A549 (cell line): ENCODE measurements at regions not wholly inside any gene's neighbourhood (a gene's known extent, or its start where the extent isn't known, plus 50 kb on each side); places are given as distances from the start of the nearest gene placed in this dataset.

Experiments used
- ATAC-seq, 2 experiments: fragments of 200-7000 bp in 1 of 2; fragments of >200 bp in 1 of 2; cut with Nextera tagmentation in 1 of 2; cut with Tn5 transposase in 1 of 2; 3 replicates each; pipeline versions ENCODE4 v1.8.0 to v1.9.1; 2018 to 2020; ENCODE audit warnings: mild to moderate bottlenecking in 1 of 2, moderate library complexity in 1 of 2
- CTCF ChIA-PET: fragments of 300-600 bp; sonication (Branson Sonifier 250); formaldehyde crosslinking; extraction: SDS; loops from one replicate; lab custom pipeline; 2021; ENCODE audit warnings: antibody characterized with exemption, inconsistent platforms; lab: Yijun Ruan, JAX
- POLR2A ChIA-PET: fragments of 350-600 bp; formaldehyde crosslinking; extraction: SDS; loops from one replicate; lab custom pipeline; 2021; ENCODE audit warnings: antibody characterized with exemption, inconsistent platforms; lab: Yijun Ruan, JAX
- DNase-seq, 2 experiments: peaks; one replicate each; pipeline versions ENCODE4 v3.0.0 to v3.0.0-alpha.2; 2011 to 2016; ENCODE audit warnings: low read depth in 1 of 2, low spot score in 1 of 2
- FAIRE-seq: peaks from 2 replicates; lab custom pipeline; 2011; peaks lifted over from hg19 to GRCh38; lab: Jason Lieb, UNC
- H3K27ac ChIP-seq, 2 experiments: fragments of >200 bp; sonication (Bioruptor Twin); formaldehyde crosslinking; 3 replicates each; pipeline ENCODE4 v1.5.1; 2016 to 2017
- H3K4me1 ChIP-seq: fragments of >200 bp; sonication (Bioruptor Twin); formaldehyde crosslinking; 3 replicates; pipeline ENCODE4 v1.6.1; 2016
- H3K4me2 ChIP-seq: fragments of >200 bp; sonication (Bioruptor Twin); formaldehyde crosslinking; 3 replicates; pipeline ENCODE4 v1.6.1; 2016
- H3K4me3 ChIP-seq: fragments of >200 bp; sonication (Bioruptor Twin); formaldehyde crosslinking; 3 replicates; pipeline ENCODE4 v1.5.1; 2016
- H3K9me3 ChIP-seq: fragments of >200 bp; sonication (Bioruptor Twin); formaldehyde crosslinking; 3 replicates; pipeline ENCODE4 v1.6.1; 2016
- CBX2 ChIP-seq: fragments of 200-600 bp; sonication (generic); IDR thresholded peaks from 2 replicates; pipeline ENCODE4 v1.6.1; 2016; ENCODE audit warnings: low read depth, mild to moderate bottlenecking, borderline replicate concordance
- CEBPB ChIP-seq, 2 experiments: fragments of >200 bp in 1 of 2; sonication (Bioruptor Twin) in 1 of 2; formaldehyde crosslinking in 1 of 2; IDR thresholded peaks; 2 replicates each; pipeline ENCODE4 v1.6.1; 2012 to 2016
- EHMT2 ChIP-seq: fragments of 200-600 bp; sonication (generic); IDR thresholded peaks from 2 replicates; pipeline ENCODE4 v1.6.1; 2016; ENCODE audit warnings: antibody characterized with exemption, low read depth, mild to moderate bottlenecking, moderate library complexity
- ELK1 ChIP-seq: fragments of 150-350 bp; IDR thresholded peaks from 2 replicates; pipeline ENCODE4 v1.6.1; 2014; ENCODE audit warnings: low read depth, mild to moderate bottlenecking, low read length
- EP300 ChIP-seq, 2 experiments: fragments of >200 bp; sonication (Bioruptor Twin); formaldehyde crosslinking; IDR thresholded peaks; 2 replicates in 1 of 2; 3 replicates in 1 of 2; pipeline ENCODE4 v1.6.1; 2016 to 2017
- FOSB ChIP-seq: fragments of 250-450 bp; sonication (Bioruptor Pico); IDR thresholded peaks from 2 replicates; pipeline ENCODE4 v1.5.0; 2020; ENCODE audit warnings: mild to moderate bottlenecking, moderate library complexity
- FOXS1 ChIP-seq: fragments of 250-450 bp; sonication (Bioruptor Pico); IDR thresholded peaks from 2 replicates; pipeline ENCODE4 v1.5.0; 2020; ENCODE audit warnings: mild to moderate bottlenecking, moderate library complexity
- HMGXB4 ChIP-seq: fragments of 250-450 bp; sonication (Bioruptor Pico); IDR thresholded peaks from 2 replicates; pipeline ENCODE4 v1.5.0; 2021; ENCODE audit warnings: mild to moderate bottlenecking, moderate library complexity, borderline replicate concordance
- HOXA7 ChIP-seq: fragments of 250-450 bp; sonication (Bioruptor Pico); IDR thresholded peaks from 2 replicates; pipeline ENCODE4 v1.5.0; 2020; ENCODE audit warnings: mild to moderate bottlenecking, moderate library complexity
- JUN ChIP-seq, 2 experiments: fragments of >200 bp; sonication (Bioruptor Twin); formaldehyde crosslinking; IDR thresholded peaks; 2 replicates in 1 of 2; 3 replicates in 1 of 2; pipeline ENCODE4 v1.6.1; 2016 to 2017
- MAX ChIP-seq: IDR thresholded peaks from 2 replicates; pipeline ENCODE4 v1.6.1; 2012
- MYC ChIP-seq: IDR thresholded peaks from 2 replicates; pipeline ENCODE4 v1.6.1; 2012; ENCODE audit warnings: mild to moderate bottlenecking, inconsistent platforms, low read length, improper control_type of control experiment, borderline replicate concordance
- NFE2L2 ChIP-seq: fragments of 150-350 bp; conservative IDR thresholded peaks from 2 replicates; pipeline ENCODE4 v1.6.1; 2014; ENCODE audit warnings: low read length
- NR3C1 ChIP-seq: fragments of >200 bp; sonication (Bioruptor Twin); formaldehyde crosslinking; IDR thresholded peaks from 3 replicates; pipeline ENCODE4 v1.6.1; 2017
- POLR2A ChIP-seq: IDR thresholded peaks from 2 replicates; pipeline ENCODE4 v1.6.1; 2012; ENCODE audit warnings: mild to moderate bottlenecking, low read length
- POLR2AphosphoS2 ChIP-seq: conservative IDR thresholded peaks from 2 replicates; pipeline ENCODE4 v1.6.1; 2012; ENCODE audit warnings: low read length, improper control_type of control experiment, inconsistent platforms
- RAD21 ChIP-seq, 2 experiments: fragments of >200 bp in 1 of 2; sonication (Bioruptor Twin) in 1 of 2; formaldehyde crosslinking in 1 of 2; IDR thresholded peaks in 1 of 2; conservative IDR thresholded peaks in 1 of 2; 2 replicates in 1 of 2; 3 replicates in 1 of 2; pipeline ENCODE4 v1.6.1; 2012 to 2018; ENCODE audit warnings: inconsistent platforms in 1 of 2
- RARB ChIP-seq: fragments of 250-450 bp; sonication (Bioruptor Pico); IDR thresholded peaks from 2 replicates; pipeline ENCODE4 v1.8.0; 2021; ENCODE audit warnings: mild to moderate bottlenecking, moderate library complexity
- RFX5 ChIP-seq: fragments of 450-650 bp; IDR thresholded peaks from 2 replicates; pipeline ENCODE4 v1.7.1; 2014; ENCODE audit warnings: antibody characterized with exemption, mild to moderate bottlenecking, moderate library complexity
- RNF2 ChIP-seq: fragments of 200-600 bp; sonication (generic); IDR thresholded peaks from 2 replicates; pipeline ENCODE4 v1.6.1; 2016; ENCODE audit warnings: low read depth, mild to moderate bottlenecking, antibody characterized with exemption, moderate library complexity, borderline replicate concordance
- SREBF2 ChIP-seq: fragments of 450-650 bp; IDR thresholded peaks from 2 replicates; pipeline ENCODE4 v1.6.1; 2014; ENCODE audit warnings: mild to moderate bottlenecking, moderate library complexity
- TFCP2L1 ChIP-seq: fragments of 250-450 bp; sonication (Bioruptor Pico); IDR thresholded peaks from 2 replicates; pipeline ENCODE4 v1.5.0; 2021; ENCODE audit warnings: mild to moderate bottlenecking
- ZFP36 ChIP-seq: fragments of 450-650 bp; IDR thresholded peaks from 2 replicates; pipeline ENCODE4 v1.6.1; 2014; ENCODE audit warnings: borderline replicate concordance; ENCODE audit not compliant: partially characterized antibody
- ZSCAN20 ChIP-seq: fragments of 250-450 bp; sonication (Bioruptor Pico); IDR thresholded peaks from 2 replicates; pipeline ENCODE4 v1.8.0; 2022; ENCODE audit warnings: mild to moderate bottlenecking, moderate library complexity
- WGBS: methylation state at CpG from one replicate; pipeline ENCODE4 v1.1.6; 2017; ENCODE audit errors: missing lambda C conversion rate; 5-methylcytosine and 5-hydroxymethylcytosine counted together

GRCh38 chr18:44411976-44412375, 268.7 kb upstream of the SETBP1 start:
- Histone ChIP-seq H3K4me1 (no peaks in the 10 kb centered on the region), H3K9me3 (no peaks in the 10 kb centered on the region), H3K4me3 (no peak overlapping the region), H3K27ac (no peak overlapping the region), H3K4me2 (no peak overlapping the region)
- 4% methylated on average over 2 of the region's 2 CpGs for WGBS
- TF ChIP-seq NR3C1 (no peak), RARB (CRISPR knock-in tag) (no peak), EHMT2 (no peak), POLR2AphosphoS2 (no peak), FOXS1 (CRISPR knock-in tag) (no peak)
- ChIA-PET POLR2A (no interaction called here), CTCF (no interaction called here)
- FAIRE-seq: no peak
- ATAC-seq: no peak
- no peak for DNase-seq

GRCh38 chr18:44423814-44424644, 256.7 kb upstream of the SETBP1 start:
- ATAC-seq (no peak), DNase-seq (no peak), FAIRE-seq (no peak)
- no peak overlapping the region for H3K4me2 ChIP-seq
- H3K9me3 ChIP-seq: no peaks in the 10 kb centered on the region
- CTCF ChIA-PET: no interaction called here
- no peak overlapping the region for H3K27ac ChIP-seq
- 38% methylated on average over 7 of the region's 7 CpGs for WGBS
- H3K4me1 ChIP-seq: no peaks in the 10 kb centered on the region
- TF ChIP-seq CEBPB (IDR thresholded peaks at IDR 0.05): no peak
- TF ChIP-seq RAD21 (conservative IDR thresholded peaks at IDR 0.05 in 1 of 2, IDR thresholded peaks at IDR 0.05 in 1 of 2): no peak
- TF ChIP-seq TFCP2L1: no peak
- no peak for TF ChIP-seq RNF2
- no peak for TF ChIP-seq EP300 (IDR thresholded peaks at IDR 0.05)
- H3K4me3 ChIP-seq: no peak overlapping the region
- POLR2A ChIA-PET: no interaction called here

- H3K4me3 ChIP-seq: no peak overlapping the region
- 3% methylated on average over 2 of the region's 2 CpGs for WGBS
- CTCF ChIA-PET: no interaction called here
- no peaks in the 10 kb centered on the region for H3K4me1 ChIP-seq
- H3K27ac ChIP-seq: no peak overlapping the region
- no peak for TF ChIP-seq JUN (IDR thresholded peaks at IDR 0.05)
- TF ChIP-seq, all 56 proteins: peak for 0
- POLR2A ChIA-PET: no interaction called here
- ATAC-seq: no peak
- DNase-seq: no peak
- FAIRE-seq: no peak
- no peak overlapping the region for H3K4me2 ChIP-seq
- no peaks in the 10 kb centered on the region for H3K9me3 ChIP-seq
These were observed 256.0 kb upstream of the SETBP1 start for GRCh38 chr18:44424645-44425035.

- ChIA-PET POLR2A (no interaction called here), CTCF (no interaction called here)
- DNase-seq (no peak), ATAC-seq (no peak), FAIRE-seq (no peak)
- TF ChIP-seq NFE2L2 (no peak), MYC (no peak), MAX (no peak), ZFP36 (no peak), SREBF2 (no peak), POLR2A (no peak), ELK1 (no peak), NR3C1 (no peak), FOSB (CRISPR knock-in tag) (no peak), HOXA7 (no peak), ZSCAN20 (CRISPR knock-in tag) (no peak), CBX2 (no peak), JUN (IDR thresholded peaks at IDR 0.05) (no peak), HMGXB4 (CRISPR knock-in tag) (no peak), RFX5 (no peak)
- H3K4me3 ChIP-seq: no peak overlapping the region
- H3K27ac ChIP-seq: no peak overlapping the region
- no peak overlapping the region for H3K4me2 ChIP-seq
- H3K9me3 ChIP-seq: no peaks in the 10 kb centered on the region
- 19% methylated on average over 2 of the region's 2 CpGs for whole genome bisulfite sequencing
- no peaks in the 10 kb centered on the region for H3K4me1 ChIP-seq
These were observed 255.5 kb upstream of the SETBP1 start for GRCh38 chr18:44425161-44425560.
